Smooth muscle cell (in vitro differentiated cells): ENCODE measurements at regions not wholly inside any gene's neighbourhood (a gene's known extent, or its start where the extent isn't known, plus 50 kb on each side); places are given as distances from the start of the nearest gene placed in this dataset.
"Not testable (repeated sequence)": the region's sequence is repeated elsewhere in the genome, so short reads cannot be mapped to it uniquely, and the experiment has no call there.

Experiments
- DNase-seq: peaks from one replicate; lab custom pipeline; 2025; ENCODE audit not compliant: unreplicated experiment; lab: John Stamatoyannopoulos, UW
- H2AFZ ChIP-seq: fragments of 200-600 bp; sonication (generic); 2 replicates; pipeline ENCODE4 v1.6.0; 2016; ENCODE audit warnings: antibody characterized with exemption, low read depth, mild to moderate bottlenecking
- H3F3A ChIP-seq: fragments of 200-600 bp; sonication (generic); 2 replicates; pipeline ENCODE4 v1.6.0; 2017; ENCODE audit warnings: antibody characterized with exemption, low read depth
- H3K27ac ChIP-seq: fragments of 200-600 bp; sonication (generic); 2 replicates; pipeline ENCODE4 v1.5.1; 2016; ENCODE audit warnings: low read depth, mild to moderate bottlenecking
- H3K27me3 ChIP-seq: fragments of 200-600 bp; sonication (generic); 2 replicates; pipeline ENCODE4 v1.6.1; 2016; ENCODE audit warnings: low read depth, mild to moderate bottlenecking
- H3K36me3 ChIP-seq: fragments of 200-600 bp; sonication (generic); 2 replicates; pipeline ENCODE4 v1.5.1; 2016; ENCODE audit warnings: low read depth
- H3K4me1 ChIP-seq: fragments of 200-600 bp; sonication (generic); 2 replicates; pipeline ENCODE4 v1.5.1; 2016; ENCODE audit warnings: low read depth
- H3K4me2 ChIP-seq: fragments of 200-600 bp; sonication (generic); 2 replicates; pipeline ENCODE4 v1.6.0; 2016; ENCODE audit warnings: mild to moderate bottlenecking
- H3K4me3 ChIP-seq: fragments of 200-600 bp; sonication (generic); 2 replicates; pipeline ENCODE4 v1.5.1; 2016; ENCODE audit warnings: mild to moderate bottlenecking
- H3K79me2 ChIP-seq: fragments of 200-600 bp; sonication (generic); 2 replicates; pipeline ENCODE4 v1.6.0; 2016; ENCODE audit warnings: low read depth, mild to moderate bottlenecking
- H3K9ac ChIP-seq: fragments of 200-600 bp; sonication (generic); 2 replicates; pipeline ENCODE4 v1.6.0; 2016; ENCODE audit warnings: low read depth
- H3K9me3 ChIP-seq: fragments of 200-600 bp; sonication (generic); replicated peaks from 2 replicates; pipeline ENCODE4 v1.5.1; 2016; ENCODE audit warnings: low read depth
- H4K20me1 ChIP-seq: fragments of 200-600 bp; sonication (generic); 2 replicates; pipeline ENCODE4 v1.6.0; 2016; ENCODE audit warnings: low read depth
- CTCF ChIP-seq: fragments of 200-600 bp; sonication (generic); IDR thresholded peaks from 2 replicates; pipeline ENCODE4 v1.5.1; 2017; ENCODE audit warnings: borderline replicate concordance, mild to moderate bottlenecking, antibody characterized with exemption; ENCODE audit not compliant: insufficient read depth, poor library complexity, severe bottlenecking
- WGBS: methylation state at CpG from one replicate; pipeline ENCODE4 v1.1.7; 2016; ENCODE audit warnings: low lambda C conversion rate; 5-methylcytosine and 5-hydroxymethylcytosine counted together

- 100% methylated on average over 1 of the region's 1 CpG for WGBS
- no peak for DNase-seq
- H3K27me3 ChIP-seq, result no peaks in the 10 kb centered on the region
- no peak overlapping the region for H3K9ac ChIP-seq
- H3K79me2 ChIP-seq, result no peaks in the 10 kb centered on the region
- H3K4me3 ChIP-seq, result no peak overlapping the region
- H3K36me3 ChIP-seq, result no peaks in the 10 kb centered on the region
- H3F3A ChIP-seq, result no peaks in the 10 kb centered on the region
- no peaks in the 10 kb centered on the region for H3K4me1 ChIP-seq
- no peaks in the 10 kb centered on the region for H4K20me1 ChIP-seq
- H3K9me3 ChIP-seq, result no peaks in the 10 kb centered on the region
- no peak overlapping the region for H3K4me2 ChIP-seq
- H2AFZ ChIP-seq, result no peak overlapping the region
- TF ChIP-seq CTCF, result no peak
- no peak overlapping the region for H3K27ac ChIP-seq
Observed at GRCh38 chr4:95779447-95779846, 60.4 kb upstream of the PDHA2 start.

DNA sequence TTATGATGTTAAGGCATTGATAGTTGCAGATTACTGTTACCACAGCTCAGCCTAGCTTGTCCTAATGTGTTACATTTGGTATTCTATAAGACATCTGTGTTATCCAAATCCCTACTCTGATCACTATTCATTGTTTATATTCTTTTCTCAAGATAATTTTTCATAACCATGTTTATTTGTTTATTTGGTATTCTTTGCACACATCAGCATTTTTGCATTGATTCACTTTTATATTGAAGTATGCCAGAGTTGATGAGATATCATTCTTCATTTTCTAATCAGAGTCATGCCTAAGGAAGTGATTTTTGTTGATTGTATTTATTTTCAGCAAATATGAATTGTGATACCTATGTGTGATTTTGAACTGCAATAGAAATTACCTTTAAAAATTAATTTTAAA is 61.2 kb upstream of the PDHA2 start:
- Histone ChIP-seq H3K9me3 (no peaks in the 10 kb centered on the region), H3K9ac (no peak overlapping the region), H3K4me2 (no peak overlapping the region), H3K4me3 (no peak overlapping the region), H3K27ac (no peak overlapping the region), H3F3A (no peaks in the 10 kb centered on the region), H2AFZ (no peak overlapping the region), H4K20me1 (no peaks in the 10 kb centered on the region), H3K36me3 (no peaks in the 10 kb centered on the region), H3K27me3 (no peaks in the 10 kb centered on the region), H3K79me2 (no peaks in the 10 kb centered on the region), H3K4me1 (no peaks in the 10 kb centered on the region)
- TF ChIP-seq CTCF, result no peak
- no peak for DNase-seq

GRCh38 chr4:95770605-95771004 is 69.3 kb upstream of the PDHA2 start:
- not testable (repeated sequence) for H3K4me1 ChIP-seq, DNase-seq, H3K36me3 ChIP-seq, H3K27ac ChIP-seq, H3K4me2 ChIP-seq, H2AFZ ChIP-seq, H3F3A ChIP-seq, H3K79me2 ChIP-seq, H3K27me3 ChIP-seq, H4K20me1 ChIP-seq, H3K9me3 ChIP-seq, H3K9ac ChIP-seq, H3K4me3 ChIP-seq
- 88% methylated on average over 3 of the region's 3 CpGs for WGBS

DNA sequence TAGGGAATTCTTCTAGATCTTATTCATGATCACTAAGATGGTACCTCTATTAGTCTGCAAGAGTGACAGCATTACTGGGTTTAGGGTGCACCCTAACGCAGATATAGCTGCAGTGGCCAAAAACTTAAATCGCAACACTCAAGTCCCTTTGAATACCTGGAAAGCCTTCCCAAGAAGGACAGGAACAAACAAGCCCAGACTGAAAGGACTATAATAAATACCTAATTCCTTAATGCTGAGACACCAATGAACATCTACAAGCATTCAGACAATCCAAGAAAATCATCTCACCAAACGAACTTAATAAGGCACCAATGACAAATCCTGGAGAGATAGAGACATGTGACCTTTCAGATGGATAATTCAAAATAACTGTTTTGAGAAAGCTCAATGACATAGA is 74.9 kb upstream of the PDHA2 start:
- Histone ChIP-seq H3F3A (no peaks in the 10 kb centered on the region), H2AFZ (no peak overlapping the region), H3K27ac (no peak overlapping the region), H3K36me3 (no peaks in the 10 kb centered on the region), H3K9me3 (no peaks in the 10 kb centered on the region), H3K4me2 (no peak overlapping the region), H3K79me2 (no peaks in the 10 kb centered on the region), H3K9ac (no peak overlapping the region), H3K27me3 (no peaks in the 10 kb centered on the region), H3K4me3 (no peak overlapping the region), H3K4me1 (peaks cover 12% of the 10 kb centered on the region), H4K20me1 (no peaks in the 10 kb centered on the region)
- 88% methylated on average over 3 of the region's 3 CpGs for WGBS
- TF ChIP-seq CTCF, result no peak
- DNase-seq, result no peak
